ENCODE measurements at regions not wholly inside any gene's neighbourhood (a gene's known extent, or its start where the extent isn't known, plus 50 kb on each side); places are given as distances from the start of the nearest gene placed in this dataset.

DNA sequence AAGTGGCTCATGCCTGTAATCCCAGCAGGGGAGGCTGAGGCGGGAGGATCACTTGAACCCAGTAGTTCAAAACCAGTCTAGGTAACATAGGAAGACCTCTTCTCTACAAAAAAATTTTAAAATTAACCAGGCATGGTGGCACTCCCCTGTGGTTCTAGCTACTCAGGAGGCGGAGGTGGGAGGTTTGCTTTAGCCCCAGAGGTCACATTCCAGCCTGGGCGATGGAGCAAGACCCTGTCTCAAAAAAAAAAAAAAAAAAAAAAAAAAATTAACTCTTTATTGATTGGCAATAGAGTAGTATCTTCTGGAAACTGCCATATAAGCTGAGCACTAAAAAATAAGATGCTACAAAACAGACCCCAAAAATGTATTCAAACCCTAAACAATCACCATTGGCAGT lies 69.5 kb downstream of the LLPH start:
- TF ChIP-seq, protein P1, sequence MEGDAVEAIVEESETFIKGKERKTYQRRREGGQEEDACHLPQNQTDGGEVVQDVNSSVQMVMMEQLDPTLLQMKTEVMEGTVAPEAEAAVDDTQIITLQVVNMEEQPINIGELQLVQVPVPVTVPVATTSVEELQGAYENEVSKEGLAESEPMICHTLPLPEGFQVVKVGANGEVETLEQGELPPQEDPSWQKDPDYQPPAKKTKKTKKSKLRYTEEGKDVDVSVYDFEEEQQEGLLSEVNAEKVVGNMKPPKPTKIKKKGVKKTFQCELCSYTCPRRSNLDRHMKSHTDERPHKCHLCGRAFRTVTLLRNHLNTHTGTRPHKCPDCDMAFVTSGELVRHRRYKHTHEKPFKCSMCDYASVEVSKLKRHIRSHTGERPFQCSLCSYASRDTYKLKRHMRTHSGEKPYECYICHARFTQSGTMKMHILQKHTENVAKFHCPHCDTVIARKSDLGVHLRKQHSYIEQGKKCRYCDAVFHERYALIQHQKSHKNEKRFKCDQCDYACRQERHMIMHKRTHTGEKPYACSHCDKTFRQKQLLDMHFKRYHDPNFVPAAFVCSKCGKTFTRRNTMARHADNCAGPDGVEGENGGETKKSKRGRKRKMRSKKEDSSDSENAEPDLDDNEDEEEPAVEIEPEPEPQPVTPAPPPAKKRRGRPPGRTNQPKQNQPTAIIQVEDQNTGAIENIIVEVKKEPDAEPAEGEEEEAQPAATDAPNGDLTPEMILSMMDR (IDR thresholded peaks at IDR 0.05), result no peak
- no peak for DNase-seq (ENCODE audit: low spot score)

DNA sequence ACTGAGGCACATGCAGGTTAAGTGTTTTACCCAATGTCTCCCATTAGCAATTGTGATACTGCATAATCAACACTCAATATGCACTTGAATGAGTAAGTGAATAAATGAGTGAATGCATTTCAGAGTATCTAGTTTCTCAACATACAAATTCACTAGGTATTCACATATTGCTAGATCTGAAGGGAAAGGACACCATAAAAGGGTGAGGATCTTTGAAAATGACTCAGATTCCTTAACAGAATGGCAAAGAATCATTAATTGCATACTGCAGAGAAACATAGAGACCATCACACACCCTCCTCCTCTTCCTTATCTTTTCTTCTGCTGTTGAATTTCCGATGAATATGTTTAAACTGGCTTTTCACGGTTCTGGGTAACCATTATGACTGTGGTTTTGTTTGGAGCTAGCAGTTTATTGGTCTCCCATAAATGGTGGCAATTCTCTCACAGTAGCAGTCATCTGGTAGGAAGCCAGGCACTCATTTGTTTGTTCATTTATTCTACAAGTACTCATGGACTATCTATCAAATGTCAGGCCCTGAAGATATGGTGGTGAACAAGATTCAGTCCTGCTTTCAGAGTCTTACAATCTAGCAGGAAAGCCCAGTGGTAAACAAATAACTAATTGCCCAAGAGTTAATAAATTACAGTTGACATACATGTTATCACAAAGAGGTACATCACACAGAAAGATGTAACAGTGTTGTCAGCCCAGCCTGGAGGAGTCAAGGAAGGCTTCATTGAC lies 70.2 kb downstream of the LLPH start:
- ATAC-seq (ENCODE audit: low FRiP score) (no peak), DNase-seq (ENCODE audit: low spot score) (no peak)
- TF ChIP-seq, protein P1 (IDR thresholded peaks at IDR 0.05), result no peak

More for the DNA sequence above, 69.5 kb downstream of the LLPH start:
- ATAC-seq (ENCODE audit: low FRiP score), result no peak

DNA sequence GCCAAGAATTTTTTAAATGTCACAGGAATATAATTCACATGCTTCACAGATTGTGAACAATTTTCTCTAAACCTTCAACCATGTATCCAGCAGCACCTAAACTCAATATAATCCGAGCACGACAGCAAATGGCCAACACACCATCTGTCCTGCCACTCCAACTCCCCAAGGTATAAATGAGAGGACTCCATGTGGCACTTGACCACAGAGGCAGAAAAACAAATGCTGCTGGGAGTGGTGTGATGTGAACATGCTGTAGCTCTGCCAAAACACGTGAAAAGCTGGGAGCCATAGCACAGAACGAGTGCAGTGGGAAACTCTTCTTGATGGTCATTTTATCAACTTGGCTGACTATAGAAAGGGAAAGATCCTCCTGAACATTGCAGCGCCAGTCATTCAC lies 70.9 kb downstream of the LLPH start:
- TF ChIP-seq, protein P1 (IDR thresholded peaks at IDR 0.05), result no peak
- DNase-seq (ENCODE audit: low spot score), result no peak
- ATAC-seq (ENCODE audit: low FRiP score), result no peak

DNA sequence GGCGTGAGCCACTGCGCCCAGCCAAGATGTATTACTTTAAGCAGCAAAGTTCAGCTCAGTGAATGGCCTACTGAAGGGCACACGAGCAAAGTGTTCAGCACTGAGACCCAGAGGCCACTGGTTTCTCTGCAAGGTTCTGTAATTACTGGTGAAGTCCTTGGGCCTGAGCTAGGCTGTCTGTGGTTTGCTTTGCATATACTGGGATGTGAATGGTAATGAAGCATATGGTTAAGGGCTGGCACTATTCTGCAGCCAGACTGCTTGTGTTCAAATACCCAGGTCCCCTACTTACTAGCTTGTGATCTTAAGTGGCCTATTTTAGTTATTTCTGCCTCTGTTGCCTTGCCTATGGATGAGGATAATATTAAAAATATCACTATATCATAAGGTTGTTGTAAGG lies 72.0 kb downstream of the LLPH start:
- ATAC-seq (ENCODE audit: low FRiP score), result no peak
- DNase-seq (ENCODE audit: low spot score), result no peak
- TF ChIP-seq, protein P1 (IDR thresholded peaks at IDR 0.05), result no peak

DNA sequence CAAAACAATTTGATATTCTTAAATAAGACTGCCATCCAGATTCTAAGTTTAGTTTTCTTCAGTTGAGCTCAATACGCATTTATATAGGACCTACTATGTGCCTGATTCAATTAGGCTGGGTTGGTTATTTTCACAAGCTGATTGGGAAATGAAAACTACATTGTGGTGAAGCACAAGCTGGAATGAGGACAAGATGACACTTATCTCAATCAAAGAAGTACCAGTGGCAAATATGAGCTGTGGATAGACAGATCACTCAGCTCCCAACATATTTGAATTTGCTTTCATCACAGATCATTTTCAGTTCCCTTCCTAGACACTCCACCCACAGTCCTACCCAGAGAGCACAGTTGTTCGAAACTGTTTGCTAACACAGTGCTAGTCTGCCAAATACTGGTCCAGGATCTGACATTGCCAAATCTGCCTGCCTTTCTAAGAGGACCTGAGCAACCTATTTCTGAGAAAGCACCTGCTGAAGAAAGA lies 74.7 kb downstream of the LLPH start:
- no peak for DNase-seq (ENCODE audit: low spot score)
- no peak for ATAC-seq (ENCODE audit: low FRiP score)
- TF ChIP-seq, protein P1 (IDR thresholded peaks at IDR 0.05), result no peak

DNA sequence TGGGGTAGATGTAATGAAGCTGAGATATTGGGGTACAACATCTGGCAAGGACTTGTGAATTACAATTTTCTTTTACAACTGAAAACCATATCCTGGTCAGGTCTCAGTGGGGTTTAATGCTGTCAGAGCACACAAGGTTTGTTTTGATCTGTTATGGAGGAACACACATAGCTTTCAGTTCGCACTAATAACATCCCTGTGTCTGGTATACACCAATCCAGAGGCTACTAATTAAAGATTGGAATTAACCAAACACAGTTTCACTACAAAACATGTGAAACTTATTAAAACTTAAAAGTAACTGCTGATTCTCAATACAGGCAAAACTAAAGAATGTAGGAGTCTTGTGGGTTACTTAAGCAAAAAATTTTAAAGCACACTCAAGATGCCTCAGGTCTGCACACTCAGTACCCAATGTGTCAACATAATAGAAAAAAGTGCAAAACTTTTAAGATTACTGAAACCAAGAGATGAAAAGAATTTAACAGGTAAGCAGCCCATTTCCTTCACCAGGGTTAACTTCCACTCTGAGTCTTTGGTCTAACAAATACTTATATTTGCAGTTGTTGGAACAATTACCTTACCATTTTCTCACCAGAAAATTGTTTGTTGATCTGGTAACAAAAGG lies 77.4 kb downstream of the LLPH start:
- DNase-seq (ENCODE audit: low spot score) (no peak), ATAC-seq (ENCODE audit: low FRiP score) (no peak)
- TF ChIP-seq, protein P1 (IDR thresholded peaks at IDR 0.05), result no peak

DNA sequence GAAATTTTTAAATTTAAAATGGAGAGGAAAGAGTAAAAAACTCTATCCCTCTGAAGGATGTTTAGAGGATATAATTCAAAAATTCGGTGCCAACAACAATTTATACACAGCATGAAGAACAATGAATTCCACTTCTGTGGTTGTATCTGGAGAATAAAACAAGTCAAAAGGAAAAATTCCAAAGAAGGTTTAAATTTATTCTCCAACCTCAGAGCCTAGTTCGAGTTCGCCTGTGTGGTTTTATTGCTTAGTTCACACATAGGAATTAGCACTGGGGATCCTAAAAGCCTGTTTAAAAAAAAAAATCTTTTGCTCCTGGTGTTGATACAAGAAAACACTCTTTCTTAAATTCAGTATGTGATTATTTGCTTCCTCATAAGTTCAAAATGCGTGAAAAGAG lies 79.2 kb downstream of the LLPH start:
- ATAC-seq (ENCODE audit: low FRiP score), result no peak
- no peak for DNase-seq (ENCODE audit: low spot score)
- TF ChIP-seq, protein P1 (IDR thresholded peaks at IDR 0.05), result no peak
